SK-N-MC (cell line): ENCODE measurements at regions not wholly inside any gene's neighbourhood (a gene's known extent, or its start where the extent isn't known, plus 50 kb on each side); places are given as distances from the start of the nearest gene placed in this dataset.

Source experiments
- EZH2 ChIP-seq: fragments of 200-600 bp; sonication (generic); IDR thresholded peaks from one replicate; pipeline ENCODE4 v1.6.1; 2017; ENCODE audit warnings: antibody characterized with exemption
- FOXP2 ChIP-seq: optimal IDR thresholded peaks from 2 replicates; pipeline ENCODE3; 2011; ENCODE audit warnings: mild to moderate bottlenecking, moderate library complexity; ENCODE audit not compliant: insufficient read depth; ENCODE audit errors: extremely low read length, control extremely low read depth
- POLR2AphosphoS5 ChIP-seq: IDR thresholded peaks from 2 replicates; pipeline ENCODE4 v1.6.1; 2012; ENCODE audit warnings: mild to moderate bottlenecking, low read depth, low read length, borderline replicate concordance

DNA sequence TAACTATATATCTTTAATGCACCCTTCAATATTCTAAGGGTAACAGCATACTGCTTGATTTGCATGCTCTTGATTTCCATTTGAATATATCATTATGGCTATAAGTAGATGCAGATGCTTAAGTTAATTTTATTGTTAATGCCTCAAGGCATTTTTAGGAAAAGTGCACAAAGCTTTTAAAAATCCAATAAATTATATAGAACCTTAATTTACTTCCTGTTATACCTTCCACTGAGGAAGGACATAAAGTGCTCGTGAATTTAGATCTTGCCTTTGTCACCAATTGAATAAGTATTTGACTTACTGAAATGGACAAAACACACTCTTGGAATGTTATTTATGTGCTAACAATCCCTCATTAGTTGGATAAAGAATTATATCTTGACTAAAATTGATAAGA, 276.7 kb upstream of the CCDC54 start:
- no peak for TF ChIP-seq EZH2
- peak; percentile 62; the same call in 1 of the 2 replicates for TF ChIP-seq POLR2AphosphoS5
- TF ChIP-seq FOXP2 = no peak
